Loucy (cell line): ENCODE measurements at regions not wholly inside any gene's neighbourhood (a gene's known extent, or its start where the extent isn't known, plus 50 kb on each side); places are given as distances from the start of the nearest gene placed in this dataset.

ENCODE experiments used
- H2AFZ ChIP-seq: fragments of 200-600 bp; sonication (generic); 2 replicates; pipeline ENCODE4 v1.6.0; 2016; ENCODE audit warnings: antibody characterized with exemption, mild to moderate bottlenecking, low read length, moderate library complexity
- H3F3A ChIP-seq: fragments of 200-600 bp; 2 replicates; pipeline ENCODE4 v1.6.0; 2016; ENCODE audit warnings: antibody characterized with exemption, low read depth, mild to moderate bottlenecking
- H3K27me3 ChIP-seq: fragments of 200-600 bp; sonication (generic); 2 replicates; pipeline ENCODE4 v1.6.1; 2014; ENCODE audit warnings: low read length, mild to moderate bottlenecking; ENCODE audit not compliant: insufficient read depth, poor library complexity, severe bottlenecking
- H3K36me3 ChIP-seq: fragments of 200-600 bp; sonication (generic); 2 replicates; pipeline ENCODE4 v1.6.1; 2016; ENCODE audit warnings: low read length; ENCODE audit not compliant: insufficient read depth
- H3K4me1 ChIP-seq: fragments of 200-600 bp; sonication (generic); 2 replicates; pipeline ENCODE4 v1.5.1; 2014; ENCODE audit warnings: low read length, mild to moderate bottlenecking; ENCODE audit not compliant: insufficient read depth, poor library complexity, severe bottlenecking
- H3K4me2 ChIP-seq: fragments of 200-600 bp; sonication (generic); 2 replicates; pipeline ENCODE4 v1.6.0; 2014; ENCODE audit warnings: antibody characterized with exemption, low read length, low read depth, mild to moderate bottlenecking; ENCODE audit not compliant: poor library complexity, severe bottlenecking
- H3K4me3 ChIP-seq: fragments of 200-600 bp; sonication (generic); 2 replicates; pipeline ENCODE4 v1.5.1; 2014; ENCODE audit warnings: low read length, mild to moderate bottlenecking, mixed read lengths; ENCODE audit not compliant: poor library complexity, severe bottlenecking
- H3K79me2 ChIP-seq: fragments of 200-600 bp; sonication (generic); 2 replicates; pipeline ENCODE4 v1.6.1; 2014; ENCODE audit warnings: low read length; ENCODE audit not compliant: insufficient read depth
- H3K9ac ChIP-seq: fragments of 200-600 bp; sonication (generic); 2 replicates; pipeline ENCODE4 v1.6.0; 2014; ENCODE audit warnings: mild to moderate bottlenecking, low read depth, low read length, moderate library complexity; ENCODE audit not compliant: poor library complexity, severe bottlenecking
- H3K9me2 ChIP-seq: fragments of 200-600 bp; sonication (generic); replicated peaks from 2 replicates; pipeline ENCODE4 v1.6.1; 2016; ENCODE audit warnings: low read depth, low read length, mixed read lengths
- H3K9me3 ChIP-seq: fragments of 200-600 bp; sonication (generic); 2 replicates; pipeline ENCODE4 v1.6.1; 2014; ENCODE audit warnings: mild to moderate bottlenecking, antibody characterized with exemption, low read length, low read depth; ENCODE audit not compliant: insufficient read depth
- H4K20me1 ChIP-seq: fragments of 200-600 bp; sonication (generic); 2 replicates; pipeline ENCODE4 v1.6.0; 2014; ENCODE audit warnings: antibody characterized with exemption, low read length, mild to moderate bottlenecking; ENCODE audit not compliant: insufficient read depth, poor library complexity, severe bottlenecking
- CTCF ChIP-seq: fragments of 200-600 bp; sonication (generic); conservative IDR thresholded peaks from 2 replicates; pipeline ENCODE4 v1.5.1; 2014; ENCODE audit warnings: mild to moderate bottlenecking, antibody characterized with exemption, low read length
- EZH2phosphoT487 ChIP-seq: fragments of 200-600 bp; IDR thresholded peaks from 2 replicates; pipeline ENCODE4 v1.6.1; 2018; ENCODE audit warnings: antibody characterized with exemption, mild to moderate bottlenecking, moderate library complexity, borderline replicate concordance

DNA sequence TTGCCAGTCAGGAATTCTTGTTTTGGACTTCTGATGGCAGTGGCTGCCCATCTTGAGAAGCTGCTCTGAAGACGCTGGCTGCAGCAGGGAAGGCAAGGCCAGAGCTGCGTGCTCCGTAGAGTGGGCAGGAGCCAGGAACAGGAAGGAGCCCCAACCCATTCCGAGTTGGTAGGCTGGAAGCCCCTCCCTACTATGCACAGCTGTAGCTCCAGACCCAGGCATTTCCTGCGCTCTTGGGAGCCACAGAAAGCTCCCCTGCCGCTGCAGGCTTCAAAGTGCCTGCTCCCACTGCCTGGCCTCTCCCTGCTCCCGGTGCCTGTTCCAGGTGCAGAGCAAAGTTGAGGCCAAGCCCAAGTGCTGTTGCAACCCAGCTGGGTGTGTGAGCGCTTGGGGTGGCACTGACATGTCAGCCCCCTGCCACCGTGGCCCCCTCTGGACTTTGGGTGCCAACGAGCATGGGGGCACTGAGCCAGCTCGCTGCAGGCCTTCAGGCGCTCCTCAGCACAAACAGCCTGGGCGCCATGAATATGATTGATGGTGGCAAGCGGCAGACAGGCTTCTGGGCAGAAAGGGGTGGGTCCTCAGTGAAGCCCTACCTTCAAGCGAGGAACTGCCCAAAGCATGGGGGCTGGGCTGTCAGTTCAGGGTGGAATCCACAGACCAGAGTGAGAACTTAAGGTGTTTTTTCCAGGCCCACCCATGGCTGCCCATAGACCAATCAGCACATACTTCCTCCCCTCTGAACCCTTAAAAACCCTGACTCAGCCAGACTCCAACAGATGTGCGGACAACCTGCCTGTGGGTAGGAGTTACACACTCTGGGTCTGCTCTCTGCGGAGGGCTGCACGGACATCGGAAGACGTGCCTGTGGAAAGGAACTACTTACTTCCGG is 677.2 kb upstream of the INTU start:
- Histone ChIP-seq H2AFZ (no peak overlapping the region), H3K9ac (no peak overlapping the region), H3K27me3 (no peaks in the 10 kb centered on the region), H4K20me1 (no peaks in the 10 kb centered on the region), H3F3A (no peaks in the 10 kb centered on the region), H3K36me3 (no peaks in the 10 kb centered on the region), H3K9me3 (no peaks in the 10 kb centered on the region), H3K79me2 (no peaks in the 10 kb centered on the region), H3K4me1 (no peaks in the 10 kb centered on the region), H3K4me2 (no peak overlapping the region), H3K9me2 (no peaks in the 10 kb centered on the region), H3K4me3 (no peak overlapping the region)
- TF ChIP-seq EZH2phosphoT487 (no peak), CTCF (no peak)

DNA sequence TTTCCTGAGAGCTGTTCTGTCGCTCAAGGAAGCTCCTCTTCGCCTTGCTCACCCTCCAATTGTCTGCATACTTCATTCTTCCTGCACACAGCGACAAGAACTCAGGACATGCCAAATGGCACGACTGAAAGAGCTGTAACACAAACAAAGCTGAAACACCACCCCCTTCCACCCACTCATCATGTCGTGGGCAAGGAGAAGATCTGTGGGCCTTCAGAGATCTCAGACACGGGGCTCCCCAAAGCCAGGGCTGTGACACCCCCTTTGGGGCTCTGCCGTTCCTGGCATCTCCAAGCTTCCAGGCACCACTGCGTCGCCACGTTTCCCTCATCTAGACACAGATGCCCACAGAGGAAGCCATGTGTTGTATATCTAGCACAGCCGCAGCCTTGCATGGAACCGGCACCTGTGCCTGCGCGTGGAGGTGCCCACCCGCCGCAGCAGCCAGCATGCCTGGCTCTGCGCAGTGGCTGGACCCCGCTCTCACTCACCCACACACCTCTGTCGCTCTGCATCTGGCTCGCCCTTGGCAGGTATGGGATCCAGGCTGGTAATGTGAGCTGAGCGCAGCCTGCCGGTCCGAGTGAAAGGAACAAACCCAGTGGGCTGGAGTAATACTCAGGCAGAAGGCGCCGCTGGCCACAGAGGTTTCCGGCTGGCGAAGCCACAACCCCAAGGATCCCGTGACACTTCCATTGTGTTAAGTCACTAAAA is 676.4 kb upstream of the INTU start:
- no peaks in the 10 kb centered on the region for H3F3A ChIP-seq
- H3K27me3 ChIP-seq: no peaks in the 10 kb centered on the region
- no peak for TF ChIP-seq EZH2phosphoT487
- TF ChIP-seq CTCF: no peak
- H3K4me3 ChIP-seq: no peak overlapping the region
- H3K9me3 ChIP-seq: no peaks in the 10 kb centered on the region
- H3K4me1 ChIP-seq: no peaks in the 10 kb centered on the region
- H3K4me2 ChIP-seq: no peak overlapping the region
- no peaks in the 10 kb centered on the region for H3K36me3 ChIP-seq
- no peaks in the 10 kb centered on the region for H3K79me2 ChIP-seq
- no peak overlapping the region for H2AFZ ChIP-seq
- no peaks in the 10 kb centered on the region for H4K20me1 ChIP-seq
- no peaks in the 10 kb centered on the region for H3K9me2 ChIP-seq
- H3K9ac ChIP-seq: no peak overlapping the region

- no peak overlapping the region for H3K4me3 ChIP-seq
- no peaks in the 10 kb centered on the region for H3K27me3 ChIP-seq
- no peaks in the 10 kb centered on the region for H4K20me1 ChIP-seq
- H3K79me2 ChIP-seq: no peaks in the 10 kb centered on the region
- H3K4me1 ChIP-seq: no peaks in the 10 kb centered on the region
- no peak overlapping the region for H3K9ac ChIP-seq
- no peaks in the 10 kb centered on the region for H3K9me2 ChIP-seq
- H2AFZ ChIP-seq: no peak overlapping the region
- no peak for TF ChIP-seq CTCF
- no peaks in the 10 kb centered on the region for H3F3A ChIP-seq
- H3K4me2 ChIP-seq: no peak overlapping the region
- no peaks in the 10 kb centered on the region for H3K36me3 ChIP-seq
- no peaks in the 10 kb centered on the region for H3K9me3 ChIP-seq
These were observed 675.2 kb upstream of the INTU start for GRCh38 chr4:126957556-126957955.
